Testis (tissue), 2 donors: ENCODE measurements at regions not wholly inside any gene's neighbourhood (a gene's known extent, or its start where the extent isn't known, plus 50 kb on each side); places are given as distances from the start of the nearest gene placed in this dataset.

Source experiments
- DNase-seq: peaks from one replicate; pipeline ENCODE4 v3.0.0-alpha.2; 2019
- H3K27ac ChIP-seq, 2 donors: fragments of 200-600 bp; sonication (generic); one replicate each; pipeline ENCODE4 v1.5.1; 2019
- H3K27me3 ChIP-seq: fragments of 200-600 bp; sonication (generic); one replicate; pipeline ENCODE4 v1.5.1; 2019
- H3K36me3 ChIP-seq: fragments of 200-600 bp; sonication (generic); one replicate; pipeline ENCODE4 v1.5.1; 2017; ENCODE audit warnings: low read depth; ENCODE audit errors: missing control alignments
- H3K4me1 ChIP-seq: fragments of 200-600 bp; sonication (generic); one replicate; pipeline ENCODE4 v1.5.1; 2019
- H3K4me3 ChIP-seq, 2 donors: fragments of 200-600 bp; sonication (generic); one replicate each; pipeline ENCODE4 v1.5.1; 2017 to 2019
- H3K9me3 ChIP-seq: fragments of 200-600 bp; sonication (generic); one replicate; pipeline ENCODE4 v1.5.1; 2017
- CTCF ChIP-seq, 3 experiments: fragments of 450-650 bp in 2 of 3; fragments of 200-600 bp in 1 of 3; sonication (generic) in 1 of 3; IDR thresholded peaks; one replicate each; pipeline ENCODE4 v1.5.1; 2016 to 2019; ENCODE audit warnings: antibody characterized with exemption in 3 of 3, mild to moderate bottlenecking in 2 of 3, moderate library complexity in 1 of 3
- POLR2A ChIP-seq: fragments of 450-650 bp; IDR thresholded peaks from one replicate; pipeline ENCODE4 v1.6.1; 2017; ENCODE audit warnings: antibody characterized with exemption, mild to moderate bottlenecking, moderate library complexity
- WGBS, 2 donors: methylation state at CpG; one replicate each; pipeline ENCODE4 v1.1.5; 2018; 5-methylcytosine and 5-hydroxymethylcytosine counted together
- intact Hi-C: fragments of 100-400 bp; cut with DNase I; formaldehyde crosslinking; loops from one replicate; pipeline ENCODE4 v1.15.1; 2023; ENCODE audit warnings: low total_unique reads

- Histone ChIP-seq H3K4me1 (peaks cover 7% of the 10 kb centered on the region), H3K36me3 (no peaks in the 10 kb centered on the region), H3K27ac (peak overlapping the region; percentile 91 to 98), H3K27me3 (no peaks in the 10 kb centered on the region), H3K4me3 (peak overlapping the region; percentile 64 to 85), H3K9me3 (no peaks in the 10 kb centered on the region)
- 1% methylated on average over 27 to 47 of the region's 48 CpGs for WGBS, 2 donors
- peak; percentile 98 for DNase-seq
- TF ChIP-seq POLR2A (peak; percentile 74), CTCF (IDR thresholded peaks at IDR 0.05) (no peak)
- intact Hi-C loops, result no loop called here
Measured at GRCh38 chr15:26082221-26083109, 219.3 kb upstream of the ATP10A start.

GRCh38 chr15:26081758-26082220 is 218.7 kb upstream of the ATP10A start:
- H3K27me3 ChIP-seq, result no peaks in the 10 kb centered on the region
- no peak for TF ChIP-seq POLR2A
- TF ChIP-seq CTCF (IDR thresholded peaks at IDR 0.05), result no peak
- peak overlapping the region in 1 of 2 donors; percentile 91 for H3K27ac ChIP-seq
- DNase-seq, result no peak
- 8 to 18% methylated on average over 10 of the region's 10 CpGs for WGBS, 2 donors
- H3K9me3 ChIP-seq, result no peaks in the 10 kb centered on the region
- peaks cover 7% of the 10 kb centered on the region for H3K4me1 ChIP-seq
- H3K36me3 ChIP-seq, result no peaks in the 10 kb centered on the region
- intact Hi-C loops, result no loop called here
- peak overlapping the region in 1 of 2 donors; percentile 85 for H3K4me3 ChIP-seq

GRCh38 chr15:26075770-26076169 is 212.6 kb upstream of the ATP10A start:
- Histone ChIP-seq H3K4me1 (no peaks in the 10 kb centered on the region), H3K27ac (no peak overlapping the region), H3K27me3 (no peaks in the 10 kb centered on the region), H3K4me3 (no peak overlapping the region), H3K36me3 (no peaks in the 10 kb centered on the region), H3K9me3 (no peaks in the 10 kb centered on the region)
- 82 to 84% methylated on average over 4 of the region's 4 CpGs for WGBS, 2 donors
- intact Hi-C loops, result no loop called here
- DNase-seq, result no peak
- no peak for TF ChIP-seq CTCF (IDR thresholded peaks at IDR 0.05)
- no peak for TF ChIP-seq POLR2A

- H3K27me3 ChIP-seq, result no peaks in the 10 kb centered on the region
- no peak for DNase-seq
- no peaks in the 10 kb centered on the region for H3K36me3 ChIP-seq
- no peaks in the 10 kb centered on the region for H3K4me1 ChIP-seq
- no peak overlapping the region for H3K4me3 ChIP-seq
- intact Hi-C loops, result no loop called here
- no peak overlapping the region for H3K27ac ChIP-seq
- no peaks in the 10 kb centered on the region for H3K9me3 ChIP-seq
- 63 to 73% methylated on average over 6 of the region's 6 CpGs for WGBS, 2 donors
- TF ChIP-seq CTCF (IDR thresholded peaks at IDR 0.05), result no peak
- no peak for TF ChIP-seq POLR2A
Measured at GRCh38 chr15:26073430-26074333, 210.6 kb upstream of the ATP10A start.
